HCT116 (cell line): ENCODE measurements at regions not wholly inside any gene's neighbourhood (a gene's known extent, or its start where the extent isn't known, plus 50 kb on each side); places are given as distances from the start of the nearest gene placed in this dataset.

Experiments used
- ATAC-seq: fragments of 200-7000 bp; cut with Tn5 transposase; 2 replicates; pipeline ENCODE4 v1.9.1; 2020; ENCODE audit warnings: mild to moderate bottlenecking, moderate library complexity
- BruUV-seq: library from RNA; stranded (reverse); fragments of 400-500 nt; replicated peaks from 2 replicates; lab custom pipeline; 2021; lab: Mats Ljungman, UMichigan
- CTCF ChIA-PET: fragments of 300-600 bp; sonication (Branson Sonifier 250); formaldehyde crosslinking; loops from one replicate; lab custom pipeline; 2021; ENCODE audit warnings: antibody characterized with exemption; lab: Charles Lee
- POLR2A ChIA-PET: fragments of 300-600, 350-600 bp; sonication (Branson Sonifier 250); formaldehyde crosslinking; loops from one replicate; lab custom pipeline; 2021; ENCODE audit warnings: antibody characterized with exemption; lab: Charles Lee
- RAD21 ChIA-PET, 2 experiments: fragments of 300-600 bp; sonication (Branson Sonifier 250); formaldehyde crosslinking; loops; one replicate each; lab custom pipeline; 2023; ENCODE audit warnings: low total read pairs in 2 of 2; ENCODE audit not compliant: uncharacterized antibody in 2 of 2, unreplicated experiment in 2 of 2, low non-redundant PET in 1 of 2; lab: Charles Lee
- DNase-seq: peaks from one replicate; pipeline ENCODE4 v3.0.0-alpha.2; 2010; ENCODE audit warnings: low read depth, low spot score
- H2AFZ ChIP-seq: fragments of 200-600 bp; shearing (Covaris generic), sonication (generic); 2 replicates; pipeline ENCODE4 v1.6.1; 2017; ENCODE audit warnings: low read depth, mixed run types, mixed read lengths, antibody characterized with exemption, low read length; ENCODE audit not compliant: poor library complexity, severe bottlenecking
- H3K27ac ChIP-seq: 2 replicates; pipeline ENCODE4 v1.5.1; 2012; ENCODE audit warnings: low read depth, low read length
- H3K27me3 ChIP-seq: fragments of 200-600 bp; sonication (generic); 2 replicates; pipeline ENCODE4 v1.6.1; 2016; ENCODE audit warnings: mixed run types, low read length, mixed read lengths; ENCODE audit not compliant: insufficient read depth
- H3K36me3 ChIP-seq, 2 experiments: fragments of 200-500 bp in 1 of 2; fragments of 200-600 bp in 1 of 2; sonication (Bioruptor generic) in 1 of 2; sonication (generic) in 1 of 2; 2 replicates each; pipeline versions ENCODE4 v1.5.1 to v1.6.1; 2014 to 2016; ENCODE audit warnings: low read length in 2 of 2, inconsistent platforms in 1 of 2, mixed read lengths in 1 of 2, mixed run types in 1 of 2; ENCODE audit not compliant: insufficient read depth in 2 of 2, control insufficient read depth in 1 of 2
- H3K4me1 ChIP-seq, 2 experiments: fragments of 200-600 bp in 1 of 2; sonication (generic) in 1 of 2; 2 replicates each; pipeline versions ENCODE4 v1.5.1 to v1.6.1; 2012 to 2017; ENCODE audit warnings: low read length in 2 of 2, inconsistent platforms in 1 of 2, mild to moderate bottlenecking in 1 of 2, mixed read lengths in 1 of 2, mixed run types in 1 of 2, moderate library complexity in 1 of 2; ENCODE audit not compliant: insufficient read depth in 2 of 2, control insufficient read depth in 1 of 2
- H3K4me2 ChIP-seq: fragments of 200-600 bp; sonication (generic); 2 replicates; pipeline ENCODE4 v1.6.1; 2017; ENCODE audit warnings: mixed run types, low read length, mixed read lengths
- H3K4me3 ChIP-seq, 2 experiments: fragments of 200-600 bp in 1 of 2; sonication (generic) in 1 of 2; replicated peaks in 1 of 2; 2 replicates each; pipeline ENCODE4 v1.5.1; 2011 to 2016; ENCODE audit warnings: low read length in 2 of 2, control low read depth in 1 of 2, low read depth in 1 of 2, mild to moderate bottlenecking in 1 of 2, mixed read lengths in 1 of 2, mixed run types in 1 of 2
- H3K79me2 ChIP-seq: fragments of 200-600 bp; sonication (generic); 2 replicates; pipeline ENCODE4 v1.6.1; 2017; ENCODE audit warnings: mild to moderate bottlenecking, mixed run types, low read length, moderate library complexity, mixed read lengths; ENCODE audit not compliant: insufficient read depth
- H3K9ac ChIP-seq: fragments of 200-600 bp; sonication (generic); 2 replicates; pipeline ENCODE4 v1.6.1; 2016; ENCODE audit warnings: low read length, mixed read lengths
- H3K9me2 ChIP-seq: fragments of 200-600 bp; sonication (generic), shearing (Covaris generic); 2 replicates; pipeline ENCODE4 v1.6.1; 2017; ENCODE audit warnings: mixed run types, mild to moderate bottlenecking, moderate library complexity; ENCODE audit not compliant: insufficient read depth
- H3K9me3 ChIP-seq, 2 experiments: fragments of 200-500 bp in 1 of 2; fragments of 200-600 bp in 1 of 2; sonication (Bioruptor generic) in 1 of 2; sonication (generic) in 1 of 2; 2 replicates each; pipeline ENCODE4 v1.6.1; 2014 to 2017; ENCODE audit warnings: low read length in 2 of 2, mixed read lengths in 2 of 2, inconsistent platforms in 1 of 2, low read depth in 1 of 2, mild to moderate bottlenecking in 1 of 2, mixed run types in 1 of 2, moderate library complexity in 1 of 2; ENCODE audit not compliant: control insufficient read depth in 1 of 2, insufficient read depth in 1 of 2
- H4K20me1 ChIP-seq: fragments of 200-600 bp; sonication (generic), shearing (Covaris generic); 2 replicates; pipeline ENCODE4 v1.6.1; 2017; ENCODE audit warnings: mixed run types, mild to moderate bottlenecking, moderate library complexity; ENCODE audit not compliant: insufficient read depth
- CBX3 ChIP-seq: IDR thresholded peaks from 2 replicates; pipeline ENCODE4 v1.6.1; 2012; ENCODE audit warnings: low read depth
- EGR1 ChIP-seq: IDR thresholded peaks from 2 replicates; pipeline ENCODE4 v1.6.1; 2012; ENCODE audit warnings: low read depth
- ELF1 ChIP-seq: IDR thresholded peaks from 2 replicates; pipeline ENCODE4 v1.6.1; 2012; ENCODE audit warnings: low read depth, borderline replicate concordance
- EZH2 ChIP-seq: fragments of 200-600 bp; sonication (generic); IDR thresholded peaks from 2 replicates; pipeline ENCODE4 v1.6.1; 2017; ENCODE audit warnings: antibody characterized with exemption, mixed run types
- EZH2phosphoT487 ChIP-seq: fragments of 200-600 bp; IDR thresholded peaks from 2 replicates; pipeline ENCODE4 v1.6.1; 2018; ENCODE audit warnings: antibody characterized with exemption, borderline replicate concordance
- FOSL1 ChIP-seq: IDR thresholded peaks from 2 replicates; pipeline ENCODE4 v1.6.1; 2012; ENCODE audit warnings: low read depth
- JUND ChIP-seq: IDR thresholded peaks from 2 replicates; pipeline ENCODE4 v1.6.1; 2012
- POLR2A ChIP-seq: IDR thresholded peaks from 2 replicates; pipeline ENCODE4 v1.7.0; 2011; ENCODE audit warnings: borderline replicate concordance; ENCODE audit not compliant: insufficient read depth, insufficient read length; ENCODE audit errors: extremely low read depth
- POLR2AphosphoS5 ChIP-seq: IDR thresholded peaks from 2 replicates; pipeline ENCODE4 v1.6.1; 2011; ENCODE audit warnings: mild to moderate bottlenecking, low read depth, low read length, moderate library complexity
- SIN3A ChIP-seq: IDR thresholded peaks from 2 replicates; pipeline ENCODE4 v1.6.1; 2012; ENCODE audit warnings: low read depth
- SP1 ChIP-seq: IDR thresholded peaks from 2 replicates; pipeline ENCODE4 v1.6.1; 2012; ENCODE audit warnings: low read depth
- SRF ChIP-seq: IDR thresholded peaks from 2 replicates; pipeline ENCODE4 v1.6.1; 2012; ENCODE audit warnings: low read depth
- TCF7L2 ChIP-seq: IDR thresholded peaks from 2 replicates; pipeline ENCODE4 v1.7.0; 2011; ENCODE audit warnings: borderline replicate concordance, inconsistent platforms; ENCODE audit not compliant: insufficient read depth, insufficient read length; ENCODE audit errors: extremely low read depth
- YY1 ChIP-seq: IDR thresholded peaks from 2 replicates; pipeline ENCODE4 v1.6.1; 2011; ENCODE audit warnings: low read length, low read depth, moderate library complexity, mild to moderate bottlenecking; ENCODE audit not compliant: insufficient replicate concordance; ENCODE audit errors: extremely low read depth
- ZFX ChIP-seq: fragments of 450-650 bp; IDR thresholded peaks from 2 replicates; pipeline ENCODE4 v1.6.1; 2017
- ZNF274 ChIP-seq: fragments of 200-500 bp; sonication (Bioruptor generic); IDR thresholded peaks from 2 replicates; pipeline ENCODE4 v1.6.1; 2014; ENCODE audit warnings: mild to moderate bottlenecking, low read depth, low read length, inconsistent platforms
- intact Hi-C: fragments of 100-400 bp; cut with micrococcal nuclease; formaldehyde crosslinking; loops from 2 replicates; pipeline ENCODE4 v1.10.0; 2022
- TF ChIP-seq, protein P1 (sequence below): IDR thresholded peaks from 2 replicates; pipeline ENCODE4 v1.6.1; 2012; ENCODE audit warnings: low read depth
- TF ChIP-seq, protein P2 (sequence below): IDR thresholded peaks from 2 replicates; pipeline ENCODE4 v1.6.1; 2012
- TF ChIP-seq, protein P3 (sequence below): IDR thresholded peaks from 2 replicates; pipeline ENCODE4 v1.6.1; 2012
- TF ChIP-seq, protein P4 (sequence below), 3 experiments: fragments of 200-600 bp in 1 of 3; sonication (generic) in 1 of 3; IDR thresholded peaks in 2 of 3; conservative IDR thresholded peaks in 1 of 3; 2 replicates each; pipeline ENCODE4 v1.5.1; 2012 to 2017; ENCODE audit warnings: low read depth in 2 of 3, low read length in 2 of 3, antibody characterized with exemption in 1 of 3, borderline replicate concordance in 1 of 3, control low read depth in 1 of 3, mild to moderate bottlenecking in 1 of 3, mixed read lengths in 1 of 3, mixed run types in 1 of 3, moderate library complexity in 1 of 3; ENCODE audit not compliant: insufficient read depth in 1 of 3

DNA sequence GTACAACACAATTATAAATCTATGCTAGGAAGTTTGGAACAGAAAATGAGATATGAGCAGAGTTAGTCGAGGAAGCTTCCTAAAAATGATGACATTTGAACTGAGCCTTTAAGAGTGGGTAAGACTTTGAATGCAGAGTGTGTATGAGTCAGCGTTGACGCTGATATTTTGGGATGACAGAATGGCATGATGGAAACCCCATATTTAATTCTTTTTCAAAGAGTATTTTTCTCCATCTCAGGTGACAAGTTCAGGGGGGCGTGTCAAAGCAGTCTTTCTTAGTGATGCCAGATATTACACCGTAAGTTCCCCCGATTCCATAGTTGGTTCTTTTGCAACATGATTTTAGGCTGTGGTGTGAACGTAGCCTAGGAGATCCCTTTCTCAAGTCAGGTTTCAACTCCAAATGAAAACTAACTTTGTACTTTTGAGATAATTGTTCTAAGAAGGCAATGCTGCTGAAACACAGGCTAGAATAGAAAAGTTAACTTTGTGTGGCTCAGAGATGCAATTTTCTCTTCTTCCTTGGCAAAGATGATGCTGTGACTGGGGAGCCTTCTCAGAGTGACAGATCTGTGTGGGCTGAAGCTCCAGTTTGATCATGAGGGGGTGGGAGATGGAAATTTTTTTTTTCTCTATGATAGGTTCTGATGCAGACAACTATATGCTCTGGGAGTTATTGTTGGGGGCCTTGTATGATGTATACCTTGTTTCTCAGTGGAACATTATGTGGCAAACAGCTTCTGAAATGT, 59.2 kb downstream of the GLUD2 start:
- Histone ChIP-seq H3K79me2 (no peaks in the 10 kb centered on the region), H3K27ac (no peak overlapping the region), H3K9me2 (no peaks in the 10 kb centered on the region), H3K27me3 (no peaks in the 10 kb centered on the region)
- TF ChIP-seq EZH2 (no peak), YY1 (no peak), SP1 (no peak), TCF7L2 (no peak), SIN3A (no peak), ZFX (no peak), EZH2phosphoT487 (no peak), ZNF274 (no peak), ELF1 (no peak), CBX3 (no peak), JUND (no peak), SRF (no peak), POLR2A (no peak), FOSL1 (no peak), POLR2AphosphoS5 (no peak), EGR1 (no peak)
- TF ChIP-seq, protein P1, sequence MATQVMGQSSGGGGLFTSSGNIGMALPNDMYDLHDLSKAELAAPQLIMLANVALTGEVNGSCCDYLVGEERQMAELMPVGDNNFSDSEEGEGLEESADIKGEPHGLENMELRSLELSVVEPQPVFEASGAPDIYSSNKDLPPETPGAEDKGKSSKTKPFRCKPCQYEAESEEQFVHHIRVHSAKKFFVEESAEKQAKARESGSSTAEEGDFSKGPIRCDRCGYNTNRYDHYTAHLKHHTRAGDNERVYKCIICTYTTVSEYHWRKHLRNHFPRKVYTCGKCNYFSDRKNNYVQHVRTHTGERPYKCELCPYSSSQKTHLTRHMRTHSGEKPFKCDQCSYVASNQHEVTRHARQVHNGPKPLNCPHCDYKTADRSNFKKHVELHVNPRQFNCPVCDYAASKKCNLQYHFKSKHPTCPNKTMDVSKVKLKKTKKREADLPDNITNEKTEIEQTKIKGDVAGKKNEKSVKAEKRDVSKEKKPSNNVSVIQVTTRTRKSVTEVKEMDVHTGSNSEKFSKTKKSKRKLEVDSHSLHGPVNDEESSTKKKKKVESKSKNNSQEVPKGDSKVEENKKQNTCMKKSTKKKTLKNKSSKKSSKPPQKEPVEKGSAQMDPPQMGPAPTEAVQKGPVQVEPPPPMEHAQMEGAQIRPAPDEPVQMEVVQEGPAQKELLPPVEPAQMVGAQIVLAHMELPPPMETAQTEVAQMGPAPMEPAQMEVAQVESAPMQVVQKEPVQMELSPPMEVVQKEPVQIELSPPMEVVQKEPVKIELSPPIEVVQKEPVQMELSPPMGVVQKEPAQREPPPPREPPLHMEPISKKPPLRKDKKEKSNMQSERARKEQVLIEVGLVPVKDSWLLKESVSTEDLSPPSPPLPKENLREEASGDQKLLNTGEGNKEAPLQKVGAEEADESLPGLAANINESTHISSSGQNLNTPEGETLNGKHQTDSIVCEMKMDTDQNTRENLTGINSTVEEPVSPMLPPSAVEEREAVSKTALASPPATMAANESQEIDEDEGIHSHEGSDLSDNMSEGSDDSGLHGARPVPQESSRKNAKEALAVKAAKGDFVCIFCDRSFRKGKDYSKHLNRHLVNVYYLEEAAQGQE, result no peak
- TF ChIP-seq, protein P2, sequence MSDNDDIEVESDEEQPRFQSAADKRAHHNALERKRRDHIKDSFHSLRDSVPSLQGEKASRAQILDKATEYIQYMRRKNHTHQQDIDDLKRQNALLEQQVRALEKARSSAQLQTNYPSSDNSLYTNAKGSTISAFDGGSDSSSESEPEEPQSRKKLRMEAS, result no peak
- TF ChIP-seq, protein P3, sequence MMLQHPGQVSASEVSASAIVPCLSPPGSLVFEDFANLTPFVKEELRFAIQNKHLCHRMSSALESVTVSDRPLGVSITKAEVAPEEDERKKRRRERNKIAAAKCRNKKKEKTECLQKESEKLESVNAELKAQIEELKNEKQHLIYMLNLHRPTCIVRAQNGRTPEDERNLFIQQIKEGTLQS, result no peak
- TF ChIP-seq, protein P4, sequence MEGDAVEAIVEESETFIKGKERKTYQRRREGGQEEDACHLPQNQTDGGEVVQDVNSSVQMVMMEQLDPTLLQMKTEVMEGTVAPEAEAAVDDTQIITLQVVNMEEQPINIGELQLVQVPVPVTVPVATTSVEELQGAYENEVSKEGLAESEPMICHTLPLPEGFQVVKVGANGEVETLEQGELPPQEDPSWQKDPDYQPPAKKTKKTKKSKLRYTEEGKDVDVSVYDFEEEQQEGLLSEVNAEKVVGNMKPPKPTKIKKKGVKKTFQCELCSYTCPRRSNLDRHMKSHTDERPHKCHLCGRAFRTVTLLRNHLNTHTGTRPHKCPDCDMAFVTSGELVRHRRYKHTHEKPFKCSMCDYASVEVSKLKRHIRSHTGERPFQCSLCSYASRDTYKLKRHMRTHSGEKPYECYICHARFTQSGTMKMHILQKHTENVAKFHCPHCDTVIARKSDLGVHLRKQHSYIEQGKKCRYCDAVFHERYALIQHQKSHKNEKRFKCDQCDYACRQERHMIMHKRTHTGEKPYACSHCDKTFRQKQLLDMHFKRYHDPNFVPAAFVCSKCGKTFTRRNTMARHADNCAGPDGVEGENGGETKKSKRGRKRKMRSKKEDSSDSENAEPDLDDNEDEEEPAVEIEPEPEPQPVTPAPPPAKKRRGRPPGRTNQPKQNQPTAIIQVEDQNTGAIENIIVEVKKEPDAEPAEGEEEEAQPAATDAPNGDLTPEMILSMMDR (IDR thresholded peaks at IDR 0.05 in 2 of 3, conservative IDR thresholded peaks at IDR 0.05 in 1 of 3; ENCODE audit: borderline replicate concordance in 1 of 3, insufficient read depth in 1 of 3, low read depth in 2 of 3, low read length in 2 of 3), result no peak
- TF ChIP-seq, all 23 proteins: peak for 0
- H4K20me1 ChIP-seq, result no peaks in the 10 kb centered on the region
- H3K9me3 ChIP-seq, result no peaks in the 10 kb centered on the region
- ATAC-seq, result no peak
- H3K9ac ChIP-seq, result no peak overlapping the region
- ChIA-PET CTCF (no interaction called here), RAD21 (no interaction called here), POLR2A (no interaction called here)
- no peaks in the 10 kb centered on the region for H3K4me1 ChIP-seq
- H3K4me3 ChIP-seq, result no peak overlapping the region
- intact Hi-C loops, result no loop called here
- no peaks in the 10 kb centered on the region for H3K36me3 ChIP-seq
- DNase-seq, result no peak
- no peak overlapping the region for H3K4me2 ChIP-seq
- no peak overlapping the region for H2AFZ ChIP-seq
- BruUV-seq, result no TSS peak
